Osteocyte (in vitro differentiated cells): ENCODE measurements at regions not wholly inside any gene's neighbourhood (a gene's known extent, or its start where the extent isn't known, plus 50 kb on each side); places are given as distances from the start of the nearest gene placed in this dataset.

Source experiments
- DNase-seq: peaks from one replicate; pipeline ENCODE4 v3.0.0; 2021; ENCODE audit warnings: mixed read lengths; ENCODE audit not compliant: unreplicated experiment; ENCODE audit errors: extremely low spot score
- H3K27ac Mint-ChIP-seq: one replicate; pipeline ENCODE4 v1.8.0; 2021; ENCODE audit warnings: mild to moderate bottlenecking, mixed read lengths; ENCODE audit not compliant: unreplicated experiment
- H3K27me3 Mint-ChIP-seq: one replicate; pipeline ENCODE4 v1.8.0; 2021; ENCODE audit warnings: mixed read lengths; ENCODE audit not compliant: unreplicated experiment
- H3K36me3 Mint-ChIP-seq: one replicate; pipeline ENCODE4 v1.8.0; 2021; ENCODE audit warnings: mixed read lengths; ENCODE audit not compliant: unreplicated experiment
- H3K4me1 Mint-ChIP-seq: one replicate; pipeline ENCODE4 v1.8.0; 2021; ENCODE audit warnings: mixed read lengths; ENCODE audit not compliant: unreplicated experiment
- H3K4me3 Mint-ChIP-seq: one replicate; pipeline ENCODE4 v1.8.0; 2021; ENCODE audit warnings: mild to moderate bottlenecking, moderate library complexity, mixed read lengths; ENCODE audit not compliant: unreplicated experiment
- H3K9me3 Mint-ChIP-seq: one replicate; pipeline ENCODE4 v1.8.0; 2021; ENCODE audit warnings: mixed read lengths; ENCODE audit not compliant: unreplicated experiment
- CTCF ChIP-seq: fragments of 200-600 bp; sonication (generic); IDR thresholded peaks from 2 replicates; pipeline ENCODE4 v1.5.0; 2021; ENCODE audit warnings: antibody characterized with exemption, mild to moderate bottlenecking, moderate library complexity

- Mint-ChIP-seq H3K4me3 (no peak overlapping the region), H3K9me3 (no peaks in the 10 kb centered on the region), H3K36me3 (no peaks in the 10 kb centered on the region), H3K27ac (no peak overlapping the region), H3K4me1 (no peaks in the 10 kb centered on the region), H3K27me3 (peaks cover 3% of the 10 kb centered on the region)
- TF ChIP-seq CTCF, result no peak
- no peak for DNase-seq
Measured at GRCh38 chr5:18483451-18483850, 849.2 kb downstream of the TAF11L14 start.

GRCh38 chr5:18487928-18488480 is 853.7 kb downstream of the TAF11L14 start:
- Mint-ChIP-seq H3K27ac (no peak overlapping the region), H3K4me3 (no peak overlapping the region), H3K9me3 (no peaks in the 10 kb centered on the region), H3K4me1 (no peaks in the 10 kb centered on the region), H3K36me3 (no peaks in the 10 kb centered on the region), H3K27me3 (peaks cover 3% of the 10 kb centered on the region)
- TF ChIP-seq CTCF, result no peak
- no peak for DNase-seq

- Mint-ChIP-seq H3K27me3 (peaks cover 3% of the 10 kb centered on the region), H3K27ac (no peak overlapping the region), H3K9me3 (no peaks in the 10 kb centered on the region), H3K4me3 (no peak overlapping the region), H3K4me1 (no peaks in the 10 kb centered on the region), H3K36me3 (no peaks in the 10 kb centered on the region)
- no peak for TF ChIP-seq CTCF
- DNase-seq, result no peak
Measured at GRCh38 chr5:18489703-18490102, 855.4 kb downstream of the TAF11L14 start.

GRCh38 chr5:18491349-18491748 is 857.1 kb downstream of the TAF11L14 start:
- H3K27me3 Mint-ChIP-seq, result peaks cover 1% of the 10 kb centered on the region
- no peaks in the 10 kb centered on the region for H3K36me3 Mint-ChIP-seq

GRCh38 chr5:18495157-18495556 is 860.9 kb downstream of the TAF11L14 start:
- no peaks in the 10 kb centered on the region for H3K27me3 Mint-ChIP-seq
- H3K9me3 Mint-ChIP-seq, result peaks cover 8% of the 10 kb centered on the region
- H3K4me3 Mint-ChIP-seq, result no peak overlapping the region

More at GRCh38 chr5:18491349-18491748, 857.1 kb downstream of the TAF11L14 start:
- H3K27ac Mint-ChIP-seq, result no peak overlapping the region
- no peaks in the 10 kb centered on the region for H3K4me1 Mint-ChIP-seq
- no peak overlapping the region for H3K4me3 Mint-ChIP-seq
- no peak for TF ChIP-seq CTCF
- peaks cover 4% of the 10 kb centered on the region for H3K9me3 Mint-ChIP-seq
- DNase-seq, result no peak

More at GRCh38 chr5:18495157-18495556, 860.9 kb downstream of the TAF11L14 start:
- H3K36me3 Mint-ChIP-seq, result no peaks in the 10 kb centered on the region
- TF ChIP-seq CTCF, result no peak
- no peaks in the 10 kb centered on the region for H3K4me1 Mint-ChIP-seq
- no peak for DNase-seq
- H3K27ac Mint-ChIP-seq, result no peak overlapping the region
